HG02678 (cell line): ENCODE measurements at regions not wholly inside any gene's neighbourhood (a gene's known extent, or its start where the extent isn't known, plus 50 kb on each side); places are given as distances from the start of the nearest gene placed in this dataset.
"Not testable (repeated sequence)": the region's sequence is repeated elsewhere in the genome, so short reads cannot be mapped to it uniquely, and the experiment has no call there.

Source experiments
- ATAC-seq: cut with Tn5 transposase; IDR thresholded peaks from one replicate; pipeline ENCODE4 v1.9.1; 2021; ENCODE audit warnings: mild to moderate bottlenecking, moderate library complexity; ENCODE audit not compliant: unreplicated experiment

- no peak for ATAC-seq
Observed at GRCh38 chr10:28354511-28354910, 51.6 kb upstream of the MPP7 start.

GRCh38 chr10:28355376-28355775, 52.5 kb upstream of the MPP7 start:
- no peak for ATAC-seq

- no peak for ATAC-seq
Observed at GRCh38 chr10:28359334-28359733, 56.5 kb upstream of the MPP7 start.

DNA sequence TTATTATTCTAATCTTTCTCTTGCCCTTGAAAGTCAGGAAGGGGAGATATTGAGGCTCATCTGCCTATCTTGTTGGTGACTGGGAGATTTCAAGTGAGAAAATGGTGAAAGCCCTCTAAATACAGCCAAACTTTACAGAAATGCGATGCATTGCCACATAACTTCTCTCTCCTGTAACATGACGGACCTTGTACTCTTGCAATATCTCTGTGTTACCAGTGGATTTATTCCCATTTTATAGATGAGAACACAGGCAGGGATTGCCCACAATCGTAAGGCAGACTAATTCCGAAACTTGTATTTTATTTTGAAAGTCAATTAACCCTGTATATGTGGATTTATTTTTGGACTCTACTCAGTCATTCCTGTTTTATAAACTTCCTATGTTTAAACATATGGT, 57.3 kb upstream of the MPP7 start:
- no peak for ATAC-seq

GRCh38 chr10:28363376-28363775, 60.5 kb upstream of the MPP7 start:
- no peak for ATAC-seq

DNA sequence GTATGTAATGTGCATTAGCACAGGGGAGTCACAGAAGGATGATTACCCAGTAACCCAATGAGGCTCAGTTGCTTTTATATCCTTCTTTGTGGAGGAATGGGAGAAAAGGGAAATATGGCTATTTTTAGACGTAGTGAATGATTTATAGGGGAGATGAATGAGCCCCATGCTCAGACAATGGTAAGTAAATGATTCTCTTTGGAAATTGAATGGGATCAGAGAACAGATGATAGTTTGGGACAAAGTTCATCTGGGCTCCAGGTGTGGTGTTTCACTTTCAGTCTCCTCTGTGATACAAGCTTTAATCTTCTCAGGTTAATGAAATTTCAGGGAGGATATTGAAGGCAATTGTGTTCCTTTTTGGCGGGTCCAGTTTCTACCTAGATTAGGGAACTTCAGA, 63.0 kb upstream of the MPP7 start:
- no peak for ATAC-seq

GRCh38 chr10:28366994-28367393, 64.1 kb upstream of the MPP7 start:
- ATAC-seq: no peak

DNA sequence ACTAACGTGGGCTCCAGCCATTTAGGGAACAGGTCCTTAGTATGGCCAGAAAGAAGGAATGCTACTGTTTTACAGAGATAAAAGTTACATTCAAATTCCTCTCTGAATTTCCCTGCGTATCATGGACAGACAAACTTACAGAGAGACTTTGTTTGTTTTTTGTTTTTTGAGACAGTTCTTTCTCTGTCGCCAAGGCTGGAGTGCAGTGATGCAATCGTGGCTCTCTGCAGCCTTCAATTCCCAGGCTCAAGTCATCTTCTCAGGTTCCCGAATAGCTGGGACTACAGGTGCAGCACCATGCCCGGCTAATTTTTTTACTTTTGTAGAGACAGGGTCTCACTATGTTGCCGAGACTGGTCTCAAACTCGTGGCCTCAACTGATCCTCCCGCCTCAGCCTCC, 64.5 kb upstream of the MPP7 start:
- ATAC-seq: no peak

DNA sequence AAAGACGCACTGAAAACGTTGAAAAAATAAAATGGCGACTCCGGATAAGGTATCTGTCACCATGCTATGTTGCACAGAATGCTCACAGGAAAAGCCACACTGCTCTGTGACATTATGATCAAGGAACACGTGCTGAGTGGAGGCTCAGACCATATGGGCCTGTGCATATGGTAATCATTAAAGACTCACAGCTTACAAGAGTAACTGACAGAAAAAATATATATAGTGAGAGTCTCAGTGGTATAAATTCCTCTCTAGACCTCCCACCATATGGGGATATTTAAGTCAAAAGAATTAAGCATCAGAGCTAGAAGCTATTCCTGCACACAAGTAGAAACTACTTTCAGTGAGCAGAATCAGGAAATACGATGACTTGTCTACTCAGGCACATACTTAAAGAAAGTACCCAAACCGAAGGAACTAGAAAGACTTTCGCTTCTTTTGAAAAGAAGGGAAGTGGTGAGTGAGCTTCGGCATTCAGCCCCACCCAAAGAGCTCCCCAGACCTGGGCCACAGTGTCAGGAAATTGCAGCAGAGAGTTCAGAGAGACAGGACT, 65.1 kb upstream of the MPP7 start:
- ATAC-seq: peak; percentile 96

GRCh38 chr10:28370107-28370835, 67.4 kb upstream of the MPP7 start:
- ATAC-seq: no peak

- not testable (repeated sequence) for ATAC-seq
Observed at GRCh38 chr10:28371638-28372037, 68.8 kb upstream of the MPP7 start.

DNA sequence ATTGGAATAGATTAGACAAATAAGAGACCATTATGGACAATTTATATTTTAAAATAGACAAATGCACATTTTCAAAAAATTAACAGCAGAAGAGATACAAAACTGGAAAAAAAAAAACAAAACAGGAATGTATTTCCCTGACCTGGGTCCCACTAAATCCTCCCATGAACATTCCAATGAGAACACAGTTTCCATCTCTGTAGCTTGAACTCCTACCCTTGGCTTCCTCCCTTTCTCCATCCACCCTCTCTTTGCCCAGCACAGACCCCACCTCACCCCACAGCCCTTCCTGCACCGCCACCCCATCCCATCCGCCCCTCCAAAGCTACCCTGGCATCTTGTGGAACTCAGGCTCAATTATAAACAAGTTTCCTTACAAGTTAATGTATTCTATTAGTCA, 71.2 kb upstream of the MPP7 start:
- no peak for ATAC-seq

- no peak for ATAC-seq
Observed at GRCh38 chr10:28375399-28376354, 72.8 kb upstream of the MPP7 start.

GRCh38 chr10:28378986-28379585, 76.2 kb upstream of the MPP7 start:
- no peak for ATAC-seq

DNA sequence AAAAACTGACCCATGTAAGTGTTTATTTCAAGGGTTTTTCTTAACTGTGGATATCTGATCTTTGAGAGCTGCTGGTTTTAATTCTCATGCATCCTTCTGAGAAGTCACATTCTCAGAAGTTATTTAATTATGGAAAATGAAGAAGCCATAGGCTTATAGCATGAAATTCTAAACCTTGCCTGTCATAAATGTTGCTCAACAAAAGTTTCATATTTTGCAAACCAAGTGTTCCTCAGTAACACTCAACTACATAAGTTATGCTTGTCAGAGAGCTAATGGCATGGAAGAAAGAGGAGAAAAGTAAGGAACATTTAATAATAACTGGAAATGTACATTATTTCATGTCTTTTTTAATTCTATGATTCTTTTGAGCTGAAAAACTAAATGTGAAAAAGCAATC, 78.6 kb upstream of the MPP7 start:
- no peak for ATAC-seq

DNA sequence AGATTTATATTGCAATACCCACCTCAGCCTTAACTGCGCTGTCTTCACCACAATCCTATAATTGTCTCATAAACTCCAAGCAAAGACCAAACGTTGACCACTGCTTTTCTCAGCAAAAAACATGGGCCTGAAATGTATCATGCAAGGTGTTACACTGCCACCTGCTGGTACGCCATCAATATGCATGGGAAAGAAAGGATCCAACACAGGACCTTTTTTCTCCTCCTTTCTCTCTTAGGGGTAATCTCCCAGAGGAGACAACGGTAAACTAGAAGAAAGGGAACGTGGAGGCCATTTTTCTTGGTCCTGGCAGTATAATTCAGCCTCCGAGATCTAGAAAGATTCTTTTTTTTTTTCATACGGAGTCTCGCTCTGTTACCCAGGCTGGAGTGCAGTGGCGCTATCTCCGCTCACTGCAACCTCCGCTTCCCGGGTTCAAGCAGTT, 79.1 kb upstream of the MPP7 start:
- ATAC-seq: peak; percentile 86

DNA sequence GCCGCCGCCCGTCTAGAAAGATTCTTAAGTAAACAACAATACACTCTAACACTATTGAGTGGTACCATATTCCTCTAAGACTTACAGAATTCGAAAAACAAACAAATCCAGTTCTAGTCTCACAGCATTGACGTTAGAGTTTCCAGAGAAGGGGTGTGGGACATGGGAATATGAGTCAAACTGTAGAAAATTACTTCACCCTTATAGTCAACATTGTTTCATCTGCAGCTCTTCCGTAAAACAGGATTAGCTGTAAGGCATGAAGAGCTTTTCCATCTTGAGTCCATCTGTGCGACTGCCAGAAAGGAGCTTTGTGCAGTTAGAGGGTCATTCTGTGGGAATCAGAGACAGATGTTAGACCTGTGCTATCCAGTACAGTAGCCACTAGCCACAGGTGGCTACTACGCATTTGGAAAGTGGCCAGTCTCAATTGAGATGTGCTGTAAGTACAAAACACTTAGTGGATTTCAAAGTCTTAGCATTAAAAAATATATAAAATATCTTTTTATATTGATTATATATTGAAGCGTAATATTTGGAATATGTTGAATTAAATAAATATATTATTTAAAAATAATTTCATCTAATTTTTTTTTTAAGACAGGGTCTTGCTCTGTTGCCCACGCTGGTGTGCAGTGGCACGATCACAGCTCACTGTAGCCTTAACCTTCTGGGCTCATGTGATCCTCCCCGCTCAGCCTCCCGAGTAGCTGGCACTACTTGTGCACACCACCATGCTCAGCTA, 79.8 kb upstream of the MPP7 start:
- no peak for ATAC-seq

DNA sequence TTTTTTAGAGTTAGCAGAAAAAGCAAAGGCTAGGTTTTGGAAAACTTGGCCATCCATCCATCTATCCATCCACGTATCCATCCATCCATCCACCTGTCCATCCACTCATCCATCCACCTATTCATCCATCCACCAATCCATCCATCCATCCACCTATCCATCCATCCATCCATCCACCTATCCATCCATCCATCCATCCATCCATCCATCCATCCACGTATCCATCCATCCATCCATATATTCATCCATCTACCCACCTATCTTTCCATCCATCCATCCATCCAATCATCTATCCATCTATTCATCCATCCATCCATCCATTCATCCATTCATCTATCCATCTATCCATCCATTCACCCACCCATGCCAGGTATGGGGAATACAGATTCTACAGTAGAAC, 81.7 kb upstream of the MPP7 start:
- no peak for ATAC-seq

GRCh38 chr10:28385748-28386502, 83.1 kb upstream of the MPP7 start:
- ATAC-seq: no peak

DNA sequence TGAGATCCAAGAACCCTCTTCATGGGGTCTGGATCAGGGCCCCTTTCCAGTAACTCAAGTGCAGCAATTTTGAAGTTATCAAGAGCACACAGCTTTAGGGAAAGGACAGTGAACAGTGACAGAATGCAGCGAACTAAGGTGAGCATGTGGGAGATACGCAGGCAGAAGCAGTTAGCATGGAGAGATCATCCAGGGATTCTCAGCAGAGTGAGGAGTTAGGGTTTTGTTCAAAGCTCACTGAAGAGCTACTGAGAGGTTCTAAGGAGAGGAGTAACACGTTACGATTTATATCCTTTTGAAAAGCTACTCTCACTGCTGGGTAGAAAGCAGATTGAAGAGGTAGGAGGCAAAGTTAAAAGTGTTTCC, 83.6 kb upstream of the MPP7 start:
- no peak for ATAC-seq
